HG03135 (cell line): ENCODE measurements at regions not wholly inside any gene's neighbourhood (a gene's known extent, or its start where the extent isn't known, plus 50 kb on each side); places are given as distances from the start of the nearest gene placed in this dataset.
"Not testable (repeated sequence)": the region's sequence is repeated elsewhere in the genome, so short reads cannot be mapped to it uniquely, and the experiment has no call there.

Experiments
- ATAC-seq: cut with Tn5 transposase; IDR thresholded peaks from one replicate; pipeline ENCODE4 v1.9.1; 2021; ENCODE audit warnings: mild to moderate bottlenecking, moderate library complexity; ENCODE audit not compliant: unreplicated experiment

DNA sequence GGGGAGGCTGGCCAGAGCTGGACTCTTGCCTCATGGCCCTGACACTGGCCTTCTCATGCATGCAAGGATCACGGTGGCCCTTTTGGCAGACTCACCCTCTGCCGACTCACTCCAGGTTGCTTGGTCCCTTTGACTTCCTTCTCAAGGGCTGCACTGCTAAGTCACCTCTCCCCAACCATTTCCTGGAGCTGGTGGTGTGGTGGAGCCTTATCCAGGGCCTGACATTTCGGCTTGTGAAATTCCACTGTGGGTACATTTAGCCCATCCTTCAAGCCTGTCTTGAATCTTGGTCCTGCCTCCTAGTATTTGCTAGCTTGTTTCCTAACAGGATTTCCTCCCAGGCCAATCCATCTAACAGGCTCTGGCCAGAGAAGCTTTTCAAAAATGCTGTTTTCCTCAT, 52.6 kb upstream of the JUN start:
- ATAC-seq: no peak

DNA sequence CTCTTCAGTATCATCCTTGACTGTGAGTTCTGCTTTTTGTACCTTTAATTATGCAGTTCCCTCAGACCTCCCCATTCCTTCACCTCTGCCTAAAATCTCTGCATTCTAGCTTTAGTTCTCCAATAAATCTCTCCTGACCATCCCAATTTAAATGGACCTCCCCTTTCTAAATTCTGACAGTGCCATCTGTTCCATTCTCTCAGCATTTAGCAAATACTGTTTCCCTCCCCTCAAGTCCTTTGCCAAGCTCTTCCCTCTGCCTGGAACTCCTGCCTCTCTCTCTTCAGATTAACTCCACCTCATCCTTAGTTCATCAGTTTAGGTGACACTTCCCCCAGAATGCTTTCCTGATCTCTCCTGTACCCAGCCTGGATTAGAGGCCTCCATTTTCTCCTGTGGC, 54.0 kb upstream of the JUN start:
- ATAC-seq: no peak

DNA sequence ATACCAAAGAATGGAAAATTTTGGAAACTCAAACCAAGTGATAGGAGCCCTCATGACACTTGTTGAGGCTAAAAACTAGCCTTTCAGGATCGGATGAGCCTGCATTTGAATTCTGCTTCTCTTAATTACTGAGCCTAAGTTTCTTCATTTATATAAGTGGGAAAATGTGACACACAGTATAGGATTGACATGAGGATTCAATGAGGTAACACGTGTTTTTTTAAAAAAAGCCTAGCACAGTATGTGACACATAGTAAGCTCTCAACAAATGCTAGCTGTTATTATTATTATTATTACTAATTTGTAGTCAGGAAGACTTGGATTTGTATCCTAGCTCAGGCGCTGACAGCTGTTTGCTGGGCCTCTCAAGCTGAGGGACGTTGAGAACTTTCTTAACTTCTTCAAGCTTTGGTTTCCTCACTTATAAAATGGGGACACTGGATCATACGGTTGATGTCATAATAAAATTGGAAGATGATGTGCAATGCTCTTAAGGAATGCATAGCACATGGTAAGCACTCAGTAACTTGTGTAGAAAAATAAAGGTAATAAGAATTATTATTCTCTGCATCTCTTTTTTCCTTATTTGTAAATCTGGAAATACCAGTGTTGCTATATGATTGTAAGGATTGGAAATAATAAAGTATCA, 55.4 kb upstream of the JUN start:
- no peak for ATAC-seq

DNA sequence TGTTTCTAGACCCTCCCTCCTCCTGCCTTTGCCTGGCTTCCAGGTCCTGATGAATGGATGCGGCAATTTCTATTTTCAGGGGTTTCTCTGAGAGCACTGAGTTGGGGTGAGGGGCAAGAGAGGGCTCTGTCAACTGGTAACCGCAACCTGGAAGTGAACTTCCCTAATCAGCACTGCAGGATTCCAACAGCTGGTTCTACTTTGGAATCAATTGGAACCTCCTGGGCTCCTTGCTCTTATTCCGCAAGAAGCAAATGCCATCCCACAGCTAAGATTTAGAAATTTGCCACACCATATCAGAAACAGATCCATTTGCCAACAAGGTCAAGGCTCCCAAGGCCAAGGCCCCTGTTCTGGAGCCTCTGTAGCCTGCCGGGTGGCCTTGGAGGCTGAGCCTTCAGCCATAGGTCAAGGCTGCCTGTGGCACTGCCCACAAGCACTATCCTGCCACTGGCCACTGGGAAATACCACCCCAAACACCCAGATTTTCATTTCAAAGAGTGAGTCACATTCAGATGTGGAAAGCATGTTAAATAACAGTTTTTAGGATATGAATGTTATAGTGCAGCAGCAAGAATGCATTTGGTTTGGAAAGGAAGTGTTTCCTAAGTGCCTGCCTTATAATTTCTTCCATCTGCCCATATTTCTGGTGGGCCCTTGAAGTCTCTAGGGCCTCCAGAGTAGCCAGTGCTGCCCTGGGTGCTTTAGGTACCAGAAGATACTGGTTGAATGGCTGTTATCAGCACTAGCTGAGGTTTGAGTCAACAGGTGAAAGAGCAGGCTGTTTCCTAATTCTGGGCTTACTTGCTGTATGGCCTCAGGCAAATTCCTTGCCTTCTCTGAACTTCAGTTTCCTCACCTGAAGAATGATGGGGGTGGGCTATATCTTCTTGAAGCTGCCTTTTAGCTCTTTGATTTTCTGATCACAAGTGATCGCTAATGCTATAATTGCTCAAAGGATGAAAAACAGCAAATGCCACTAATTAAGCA, 56.3 kb upstream of the JUN start:
- ATAC-seq: no peak

DNA sequence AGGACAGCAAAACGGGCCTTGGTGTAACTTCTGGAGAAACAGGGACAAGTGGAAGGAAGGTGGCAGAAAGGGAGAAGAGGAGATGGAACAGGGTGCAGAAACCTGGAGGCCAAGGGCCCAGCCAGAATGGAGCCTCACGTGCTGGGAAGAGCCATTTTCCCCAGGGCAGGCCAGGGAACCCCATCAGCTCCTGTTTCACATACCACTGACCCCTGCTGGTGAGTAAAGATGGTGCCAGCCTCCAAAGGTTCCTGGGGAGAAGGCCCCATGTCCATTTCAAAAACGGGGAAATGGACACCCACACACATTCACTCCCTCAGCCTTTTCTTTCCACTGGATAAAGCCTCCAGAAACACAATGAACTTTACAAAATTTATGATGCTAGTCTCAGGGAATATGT, 57.6 kb upstream of the JUN start:
- no peak for ATAC-seq

DNA sequence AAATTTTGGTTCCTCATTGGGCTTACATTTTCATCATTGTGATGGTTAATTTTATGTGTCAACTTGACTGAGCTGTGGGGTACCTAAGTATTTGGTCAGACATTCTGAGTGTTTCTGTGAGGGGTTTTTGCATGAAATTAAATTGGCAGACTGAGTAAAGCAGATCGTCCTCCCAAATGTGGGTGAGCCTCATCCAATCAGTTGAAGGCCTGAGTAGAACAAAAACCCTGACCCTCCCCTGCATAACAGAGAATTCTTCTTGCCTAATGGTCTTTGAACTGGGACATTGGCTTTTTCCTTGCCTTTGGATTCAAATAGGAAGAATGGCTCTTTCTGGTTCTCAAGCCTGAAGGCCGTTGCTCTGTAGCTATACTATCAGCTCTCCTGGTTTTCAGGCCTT, 59.1 kb upstream of the JUN start:
- ATAC-seq: no peak

DNA sequence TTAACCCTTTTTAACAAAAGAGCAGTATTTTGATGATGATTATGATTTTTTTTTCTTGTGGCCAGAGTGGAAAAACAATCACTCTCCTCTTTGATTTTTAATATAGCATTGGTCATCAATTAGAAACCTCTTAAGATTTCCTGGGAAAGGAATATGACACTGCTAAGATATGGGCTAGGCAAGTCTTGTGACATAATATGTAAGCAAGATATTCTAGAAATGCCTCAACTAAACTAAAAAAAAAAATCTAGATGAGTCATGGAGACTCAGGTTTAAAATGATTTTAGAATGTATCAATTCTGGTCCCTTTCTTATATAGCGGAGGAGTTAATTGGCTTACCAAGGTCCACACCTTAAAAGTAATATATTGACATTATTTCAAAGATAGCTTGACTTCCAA, 60.3 kb upstream of the JUN start:
- ATAC-seq: no peak

DNA sequence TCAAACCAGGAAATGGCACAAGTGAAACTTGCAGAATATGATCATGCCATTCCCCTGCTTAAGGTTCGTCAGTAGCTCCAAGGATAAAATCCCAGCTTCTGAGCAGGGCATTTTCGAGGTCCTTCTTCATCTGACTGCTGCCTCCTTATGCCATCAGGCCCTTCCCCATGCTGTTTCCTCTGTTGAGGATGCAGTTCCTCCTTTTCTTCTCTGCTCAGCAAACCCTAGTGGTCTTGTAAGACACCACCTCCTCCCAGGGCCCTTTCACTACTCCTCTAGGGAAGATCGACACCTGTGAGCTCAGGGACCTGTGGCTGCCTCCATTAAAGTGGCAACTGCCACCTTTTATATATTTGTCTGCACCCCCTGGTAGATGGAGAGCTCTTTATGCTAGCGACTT, 62.1 kb upstream of the JUN start:
- ATAC-seq: no peak

DNA sequence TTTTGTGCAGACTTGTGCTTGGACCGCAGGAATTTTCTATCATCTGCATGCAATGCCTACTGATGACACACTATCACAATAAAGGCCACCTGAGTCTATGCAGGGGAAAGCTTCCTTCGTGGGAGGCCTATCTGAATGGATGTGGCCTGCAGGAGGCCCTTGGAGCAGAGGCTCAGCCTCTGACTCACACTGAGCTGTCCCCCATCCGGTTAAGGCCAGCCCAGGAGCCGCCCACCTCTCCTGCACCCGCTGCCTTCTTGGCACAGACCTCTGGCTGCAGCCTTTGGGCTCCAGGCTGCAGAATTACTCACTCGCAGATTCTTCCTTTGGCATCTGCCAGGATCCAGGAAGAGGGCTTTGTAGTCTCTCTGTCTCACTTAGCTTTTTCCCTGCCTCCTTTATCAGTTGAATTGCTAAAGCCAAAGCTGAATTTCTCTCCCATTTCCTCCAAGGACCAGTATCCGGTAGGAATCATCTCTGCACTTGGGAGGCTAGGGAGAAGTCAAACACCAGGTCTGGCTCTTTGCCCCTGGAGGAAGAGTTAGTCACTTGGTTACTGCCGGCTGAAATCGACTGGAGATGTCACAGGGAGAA, 65.1 kb upstream of the JUN start:
- ATAC-seq: no peak

DNA sequence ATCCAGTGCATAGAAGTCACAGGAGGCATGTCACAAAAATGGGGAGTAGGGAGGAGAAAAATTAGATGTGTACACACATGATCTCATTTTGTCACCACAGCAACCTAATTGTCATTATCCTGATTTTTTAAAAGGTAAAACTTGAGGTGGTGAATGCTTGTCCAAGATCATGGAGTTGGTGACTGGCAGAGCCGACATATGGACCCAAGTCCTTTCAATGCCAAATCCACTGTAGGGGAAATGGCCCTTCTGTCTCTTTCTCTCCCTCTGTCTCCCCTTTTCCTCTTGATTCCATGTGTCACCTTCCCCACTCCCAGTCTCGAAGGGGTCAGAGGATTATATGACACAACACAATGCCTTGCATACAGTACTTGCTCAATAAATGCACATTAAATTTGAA, 65.7 kb upstream of the JUN start:
- no peak for ATAC-seq

DNA sequence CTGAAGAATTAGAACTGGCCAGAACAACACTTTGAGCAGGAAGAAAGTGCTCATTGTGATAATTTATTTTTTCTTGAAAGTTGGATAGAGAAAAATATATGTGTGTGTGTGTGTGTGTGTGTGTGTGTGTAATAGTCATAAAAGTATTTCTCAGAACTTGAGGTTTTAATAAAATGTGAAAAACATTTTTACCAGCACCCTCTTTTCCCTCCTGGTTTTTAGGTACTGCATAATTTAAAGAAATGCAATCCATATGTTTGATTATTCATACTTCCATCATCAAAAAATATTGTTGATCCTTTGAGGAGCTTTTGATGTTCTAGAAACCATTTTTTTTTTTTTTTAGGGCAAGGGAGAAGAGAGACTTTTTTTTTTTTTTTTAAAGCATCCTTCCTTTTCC, 66.8 kb upstream of the JUN start:
- no peak for ATAC-seq

DNA sequence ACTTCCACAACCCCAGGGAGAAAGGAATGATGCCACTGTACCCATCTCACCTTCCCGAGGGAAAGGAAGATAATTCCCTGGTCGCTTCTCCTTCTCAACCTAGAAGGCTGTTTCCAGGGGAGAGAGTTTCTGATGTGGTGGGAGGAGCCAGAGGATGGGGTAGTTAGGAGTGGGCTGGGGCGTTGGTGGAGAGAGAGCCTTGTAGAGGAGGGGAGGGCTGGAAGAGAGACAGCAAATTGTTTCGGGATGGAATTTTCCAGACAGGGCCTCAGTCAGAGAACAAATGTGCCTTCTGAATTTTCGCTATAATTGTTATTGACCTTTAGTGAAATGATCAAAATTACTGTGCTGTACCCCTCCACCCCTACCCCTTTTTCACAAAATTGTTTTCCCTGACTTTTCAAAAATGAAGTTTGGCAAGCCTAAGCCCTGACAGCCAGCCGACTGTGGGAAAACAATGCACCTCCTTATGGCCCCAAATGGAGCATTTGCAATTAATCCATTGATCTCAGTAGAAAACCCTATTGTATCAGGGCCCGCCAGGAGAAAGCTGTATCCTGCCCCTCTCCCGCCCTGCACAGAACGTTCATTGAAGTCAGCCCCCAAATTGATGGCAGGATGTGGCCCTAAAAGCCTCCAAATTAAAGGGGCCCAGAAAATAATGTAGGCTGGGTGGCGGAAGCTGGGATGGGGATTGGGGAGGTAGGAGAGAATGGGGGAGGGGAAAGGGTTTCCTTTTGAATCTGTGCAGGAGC, 69.1 kb upstream of the JUN start:
- ATAC-seq: no peak

DNA sequence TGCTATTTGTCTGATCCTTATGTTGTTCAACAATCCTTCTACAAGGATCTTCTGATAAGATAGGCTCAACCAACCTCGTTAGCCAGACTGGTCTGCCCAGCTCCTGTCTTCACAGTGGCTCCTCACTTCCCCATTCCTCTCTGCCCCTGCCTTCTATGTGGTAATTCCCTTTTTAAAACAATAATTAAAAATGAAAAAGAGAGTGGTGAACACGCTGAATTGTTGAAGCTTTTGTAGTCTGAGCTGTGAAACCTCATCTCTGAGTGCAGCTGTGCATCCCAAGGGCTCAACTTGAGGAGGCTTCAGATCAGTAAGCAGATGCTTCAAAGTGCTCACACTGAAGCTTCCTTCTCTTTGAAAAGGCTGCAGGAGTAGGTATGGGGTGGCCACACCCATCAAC, 70.7 kb upstream of the JUN start:
- ATAC-seq: no peak

DNA sequence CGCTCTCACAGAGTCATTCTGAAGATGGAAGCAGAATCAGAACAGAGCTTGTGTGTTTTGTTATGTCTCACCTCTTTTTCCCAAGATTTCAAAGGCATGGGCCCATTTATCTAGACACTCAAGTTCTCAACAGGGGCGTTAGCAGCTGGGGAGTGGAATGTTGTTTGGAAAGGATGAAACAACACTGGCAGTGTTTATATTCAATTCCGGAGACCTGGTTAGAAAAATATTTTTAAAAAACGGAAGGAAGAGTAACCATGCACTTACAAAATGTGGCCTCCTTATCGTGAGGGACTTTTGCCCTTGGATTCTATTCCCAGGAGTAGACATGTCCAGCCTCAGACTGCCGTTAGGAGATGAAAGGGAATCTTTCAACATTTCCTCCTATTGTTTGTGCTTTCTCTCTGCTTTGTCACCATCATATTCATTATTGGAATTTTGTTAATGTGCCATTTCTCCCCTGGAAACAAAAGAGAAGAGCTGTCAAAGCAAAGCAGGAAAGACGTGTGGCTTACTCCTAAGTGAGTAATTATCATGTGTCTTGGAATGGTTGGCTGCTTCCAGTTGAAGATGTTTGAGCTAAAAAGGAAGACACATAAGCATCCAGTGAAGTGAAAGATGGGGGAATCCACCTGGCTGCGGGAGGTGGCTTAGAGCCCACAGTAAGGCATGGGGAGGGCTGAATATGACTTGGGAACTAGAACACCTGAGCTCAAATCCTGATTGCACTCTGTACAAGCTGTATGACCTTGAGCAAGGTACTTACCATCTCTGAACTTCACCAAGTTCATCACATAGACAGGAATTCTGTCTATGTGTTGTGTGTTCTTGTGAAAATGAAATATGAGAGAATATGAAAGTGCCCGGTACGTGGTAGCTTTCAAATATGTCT, 71.7 kb upstream of the JUN start:
- no peak for ATAC-seq

DNA sequence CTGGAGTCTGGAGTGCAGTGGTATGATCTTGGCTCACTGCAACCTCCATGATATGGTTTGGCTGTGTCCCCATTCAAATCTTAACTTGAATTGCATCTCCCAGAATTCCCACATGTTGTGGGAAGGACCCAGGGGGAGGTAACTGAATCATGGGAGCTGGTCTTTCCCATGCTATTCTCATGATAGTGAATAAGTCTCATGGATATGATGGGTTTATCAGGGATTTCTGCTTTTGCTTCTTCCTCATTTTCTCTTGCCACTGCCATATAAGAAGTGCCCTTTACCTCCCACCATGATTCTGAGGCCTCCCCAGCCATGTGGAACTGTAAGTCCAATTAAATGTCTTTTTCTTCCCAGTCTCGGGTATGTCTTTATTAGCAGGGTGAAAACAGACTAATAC, 72.4 kb upstream of the JUN start:
- ATAC-seq: not testable (repeated sequence)

DNA sequence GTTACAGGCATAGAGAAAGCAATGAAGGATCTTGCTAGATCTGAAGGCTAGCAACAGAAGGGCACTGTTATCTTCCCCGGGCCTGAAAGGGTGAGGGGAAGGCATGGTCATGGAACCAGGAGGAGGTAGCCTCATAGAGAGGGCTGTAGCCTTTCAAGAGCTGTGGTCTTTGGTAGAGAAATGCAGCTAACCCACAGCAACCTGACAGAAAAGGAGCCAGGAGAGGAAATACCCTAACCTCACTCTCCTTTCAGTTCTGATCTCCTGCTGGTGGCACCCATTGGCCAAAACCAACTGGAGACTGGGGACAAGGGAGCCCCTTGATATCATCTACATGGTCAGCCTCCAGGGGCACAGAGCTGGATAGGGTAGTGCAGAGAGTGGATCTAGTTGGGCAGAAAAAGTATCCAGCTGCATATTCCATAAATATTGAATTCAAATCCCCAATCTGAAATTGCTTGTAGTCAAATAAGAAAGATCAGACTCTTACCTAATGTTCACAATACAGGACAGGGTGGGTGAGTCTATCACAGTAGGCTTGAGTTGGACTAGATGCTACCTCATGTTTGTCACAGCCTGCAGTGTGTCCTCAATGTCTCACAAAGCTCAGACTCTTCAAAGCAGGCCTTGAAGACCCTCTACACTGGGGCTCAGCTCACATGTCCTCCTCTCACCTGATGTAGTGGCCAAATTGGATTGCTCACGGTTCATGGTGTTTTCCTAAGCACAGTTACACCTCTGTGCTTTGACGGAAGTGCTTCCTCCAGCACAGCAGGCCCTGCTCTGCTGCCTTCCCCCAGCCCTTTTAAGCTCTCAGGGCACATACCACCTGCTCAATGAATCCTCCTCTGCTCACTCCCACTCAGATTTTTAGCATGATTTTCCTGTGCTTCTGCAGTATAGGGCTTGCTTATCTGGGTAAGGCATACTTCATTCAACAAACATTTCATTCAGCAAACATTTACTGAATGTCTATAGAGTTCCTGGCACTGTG, 74.1 kb upstream of the JUN start:
- ATAC-seq: peak; percentile 84

DNA sequence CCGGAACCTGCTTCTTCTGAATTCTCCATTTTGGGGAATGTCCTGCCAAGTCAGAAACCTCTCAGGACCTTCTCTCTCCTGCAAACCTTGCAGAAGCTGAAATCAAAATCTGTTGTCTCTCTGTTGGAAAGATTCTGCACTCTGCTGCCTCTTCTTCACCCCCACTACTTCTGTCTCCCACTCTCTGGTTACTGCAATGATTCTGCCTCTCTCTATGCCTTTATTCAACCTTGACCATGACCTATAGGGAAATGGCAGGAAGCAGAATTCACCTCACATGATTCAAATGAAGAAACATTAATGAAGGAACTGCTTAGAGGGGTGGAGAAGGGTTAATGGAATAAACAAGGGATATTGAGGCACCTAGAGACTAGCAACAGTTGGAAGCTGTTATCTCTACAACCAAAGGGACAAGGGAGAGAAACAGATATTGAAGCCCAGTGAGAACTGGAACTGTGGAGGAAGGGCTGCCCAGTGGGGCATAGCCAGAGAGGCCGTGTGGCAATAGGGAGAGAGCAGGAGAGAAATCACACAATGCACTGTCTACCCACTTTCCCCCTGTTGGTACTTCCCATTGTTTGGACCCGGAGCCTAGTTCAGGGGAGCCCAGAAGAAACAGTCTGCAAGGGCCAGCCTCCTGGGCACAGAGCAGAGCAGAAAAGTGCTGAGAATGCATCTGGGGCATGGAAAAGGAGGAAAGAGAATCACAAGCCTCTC, 76.1 kb upstream of the JUN start:
- no peak for ATAC-seq

DNA sequence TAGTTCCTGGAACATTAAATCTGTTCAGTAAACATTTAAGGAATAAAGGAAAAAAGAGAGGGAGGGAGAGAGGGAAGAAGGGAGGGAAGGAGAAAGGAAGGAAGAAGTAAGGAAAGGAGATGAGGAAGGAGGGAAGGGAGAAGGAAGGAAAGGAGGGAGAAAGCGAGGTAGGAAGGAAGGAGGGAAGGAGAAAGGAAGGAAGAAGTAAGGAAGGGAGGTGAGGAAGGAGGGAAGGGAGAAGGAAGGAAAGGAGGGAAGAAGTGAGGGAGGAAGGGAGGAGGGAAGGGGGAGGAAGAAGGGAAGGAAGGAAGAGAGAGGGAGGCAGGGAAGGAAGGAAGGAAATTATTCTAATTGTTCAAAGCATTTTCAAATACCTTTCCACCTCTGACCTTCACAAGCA, 77.2 kb upstream of the JUN start:
- ATAC-seq: no peak
